HCT116 (cell line): ENCODE measurements at regions not wholly inside any gene's neighbourhood (a gene's known extent, or its start where the extent isn't known, plus 50 kb on each side); places are given as distances from the start of the nearest gene placed in this dataset.

Experiments used
- ATAC-seq: fragments of 200-7000 bp; cut with Tn5 transposase; 2 replicates; pipeline ENCODE4 v1.9.1; 2020; ENCODE audit warnings: mild to moderate bottlenecking, moderate library complexity
- BruUV-seq: library from RNA; stranded (reverse); fragments of 400-500 nt; replicated peaks from 2 replicates; lab custom pipeline; 2021; lab: Mats Ljungman, UMichigan
- CTCF ChIA-PET: fragments of 300-600 bp; sonication (Branson Sonifier 250); formaldehyde crosslinking; loops from one replicate; lab custom pipeline; 2021; ENCODE audit warnings: antibody characterized with exemption; lab: Charles Lee
- POLR2A ChIA-PET: fragments of 300-600, 350-600 bp; sonication (Branson Sonifier 250); formaldehyde crosslinking; loops from one replicate; lab custom pipeline; 2021; ENCODE audit warnings: antibody characterized with exemption; lab: Charles Lee
- RAD21 ChIA-PET, 2 experiments: fragments of 300-600 bp; sonication (Branson Sonifier 250); formaldehyde crosslinking; loops; one replicate each; lab custom pipeline; 2023; ENCODE audit warnings: low total read pairs in 2 of 2; ENCODE audit not compliant: uncharacterized antibody in 2 of 2, unreplicated experiment in 2 of 2, low non-redundant PET in 1 of 2; lab: Charles Lee
- DNase-seq: peaks from one replicate; pipeline ENCODE4 v3.0.0-alpha.2; 2010; ENCODE audit warnings: low read depth, low spot score
- H2AFZ ChIP-seq: fragments of 200-600 bp; shearing (Covaris generic), sonication (generic); 2 replicates; pipeline ENCODE4 v1.6.1; 2017; ENCODE audit warnings: low read depth, mixed run types, mixed read lengths, antibody characterized with exemption, low read length; ENCODE audit not compliant: poor library complexity, severe bottlenecking
- H3K27ac ChIP-seq: 2 replicates; pipeline ENCODE4 v1.5.1; 2012; ENCODE audit warnings: low read depth, low read length
- H3K27me3 ChIP-seq: fragments of 200-600 bp; sonication (generic); 2 replicates; pipeline ENCODE4 v1.6.1; 2016; ENCODE audit warnings: mixed run types, low read length, mixed read lengths; ENCODE audit not compliant: insufficient read depth
- H3K36me3 ChIP-seq, 2 experiments: fragments of 200-500 bp in 1 of 2; fragments of 200-600 bp in 1 of 2; sonication (Bioruptor generic) in 1 of 2; sonication (generic) in 1 of 2; 2 replicates each; pipeline versions ENCODE4 v1.5.1 to v1.6.1; 2014 to 2016; ENCODE audit warnings: low read length in 2 of 2, inconsistent platforms in 1 of 2, mixed read lengths in 1 of 2, mixed run types in 1 of 2; ENCODE audit not compliant: insufficient read depth in 2 of 2, control insufficient read depth in 1 of 2
- H3K4me1 ChIP-seq, 2 experiments: fragments of 200-600 bp in 1 of 2; sonication (generic) in 1 of 2; 2 replicates each; pipeline versions ENCODE4 v1.5.1 to v1.6.1; 2012 to 2017; ENCODE audit warnings: low read length in 2 of 2, inconsistent platforms in 1 of 2, mild to moderate bottlenecking in 1 of 2, mixed read lengths in 1 of 2, mixed run types in 1 of 2, moderate library complexity in 1 of 2; ENCODE audit not compliant: insufficient read depth in 2 of 2, control insufficient read depth in 1 of 2
- H3K4me2 ChIP-seq: fragments of 200-600 bp; sonication (generic); 2 replicates; pipeline ENCODE4 v1.6.1; 2017; ENCODE audit warnings: mixed run types, low read length, mixed read lengths
- H3K4me3 ChIP-seq, 2 experiments: fragments of 200-600 bp in 1 of 2; sonication (generic) in 1 of 2; replicated peaks in 1 of 2; 2 replicates each; pipeline ENCODE4 v1.5.1; 2011 to 2016; ENCODE audit warnings: low read length in 2 of 2, control low read depth in 1 of 2, low read depth in 1 of 2, mild to moderate bottlenecking in 1 of 2, mixed read lengths in 1 of 2, mixed run types in 1 of 2
- H3K79me2 ChIP-seq: fragments of 200-600 bp; sonication (generic); 2 replicates; pipeline ENCODE4 v1.6.1; 2017; ENCODE audit warnings: mild to moderate bottlenecking, mixed run types, low read length, moderate library complexity, mixed read lengths; ENCODE audit not compliant: insufficient read depth
- H3K9ac ChIP-seq: fragments of 200-600 bp; sonication (generic); 2 replicates; pipeline ENCODE4 v1.6.1; 2016; ENCODE audit warnings: low read length, mixed read lengths
- H3K9me2 ChIP-seq: fragments of 200-600 bp; sonication (generic), shearing (Covaris generic); 2 replicates; pipeline ENCODE4 v1.6.1; 2017; ENCODE audit warnings: mixed run types, mild to moderate bottlenecking, moderate library complexity; ENCODE audit not compliant: insufficient read depth
- H3K9me3 ChIP-seq, 2 experiments: fragments of 200-500 bp in 1 of 2; fragments of 200-600 bp in 1 of 2; sonication (Bioruptor generic) in 1 of 2; sonication (generic) in 1 of 2; 2 replicates each; pipeline ENCODE4 v1.6.1; 2014 to 2017; ENCODE audit warnings: low read length in 2 of 2, mixed read lengths in 2 of 2, inconsistent platforms in 1 of 2, low read depth in 1 of 2, mild to moderate bottlenecking in 1 of 2, mixed run types in 1 of 2, moderate library complexity in 1 of 2; ENCODE audit not compliant: control insufficient read depth in 1 of 2, insufficient read depth in 1 of 2
- H4K20me1 ChIP-seq: fragments of 200-600 bp; sonication (generic), shearing (Covaris generic); 2 replicates; pipeline ENCODE4 v1.6.1; 2017; ENCODE audit warnings: mixed run types, mild to moderate bottlenecking, moderate library complexity; ENCODE audit not compliant: insufficient read depth
- CBX3 ChIP-seq: IDR thresholded peaks from 2 replicates; pipeline ENCODE4 v1.6.1; 2012; ENCODE audit warnings: low read depth
- CEBPB ChIP-seq: IDR thresholded peaks from 2 replicates; pipeline ENCODE4 v1.6.1; 2012; ENCODE audit warnings: low read depth
- EGR1 ChIP-seq: IDR thresholded peaks from 2 replicates; pipeline ENCODE4 v1.6.1; 2012; ENCODE audit warnings: low read depth
- ELF1 ChIP-seq: IDR thresholded peaks from 2 replicates; pipeline ENCODE4 v1.6.1; 2012; ENCODE audit warnings: low read depth, borderline replicate concordance
- EZH2phosphoT487 ChIP-seq: fragments of 200-600 bp; IDR thresholded peaks from 2 replicates; pipeline ENCODE4 v1.6.1; 2018; ENCODE audit warnings: antibody characterized with exemption, borderline replicate concordance
- FOSL1 ChIP-seq: IDR thresholded peaks from 2 replicates; pipeline ENCODE4 v1.6.1; 2012; ENCODE audit warnings: low read depth
- POLR2A ChIP-seq: IDR thresholded peaks from 2 replicates; pipeline ENCODE4 v1.7.0; 2011; ENCODE audit warnings: borderline replicate concordance; ENCODE audit not compliant: insufficient read depth, insufficient read length; ENCODE audit errors: extremely low read depth
- POLR2AphosphoS5 ChIP-seq: IDR thresholded peaks from 2 replicates; pipeline ENCODE4 v1.6.1; 2011; ENCODE audit warnings: mild to moderate bottlenecking, low read depth, low read length, moderate library complexity
- RAD21 ChIP-seq: IDR thresholded peaks from 2 replicates; pipeline ENCODE4 v1.6.1; 2012; ENCODE audit warnings: low read depth, mild to moderate bottlenecking
- SIN3A ChIP-seq: IDR thresholded peaks from 2 replicates; pipeline ENCODE4 v1.6.1; 2012; ENCODE audit warnings: low read depth
- SRF ChIP-seq: IDR thresholded peaks from 2 replicates; pipeline ENCODE4 v1.6.1; 2012; ENCODE audit warnings: low read depth
- TCF7L2 ChIP-seq: IDR thresholded peaks from 2 replicates; pipeline ENCODE4 v1.7.0; 2011; ENCODE audit warnings: borderline replicate concordance, inconsistent platforms; ENCODE audit not compliant: insufficient read depth, insufficient read length; ENCODE audit errors: extremely low read depth
- intact Hi-C: fragments of 100-400 bp; cut with micrococcal nuclease; formaldehyde crosslinking; loops from 2 replicates; pipeline ENCODE4 v1.10.0; 2022
- TF ChIP-seq, protein P1 (sequence below): IDR thresholded peaks from 2 replicates; pipeline ENCODE4 v1.6.1; 2011; ENCODE audit warnings: mild to moderate bottlenecking, low read length, moderate library complexity; ENCODE audit not compliant: insufficient replicate concordance; ENCODE audit errors: extremely low read depth
- TF ChIP-seq, protein P2 (sequence below): IDR thresholded peaks from 2 replicates; pipeline ENCODE4 v1.6.1; 2012
- TF ChIP-seq, protein P3 (sequence below): IDR thresholded peaks from 2 replicates; pipeline ENCODE4 v1.6.1; 2012; ENCODE audit warnings: low read depth
- TF ChIP-seq, protein P4 (sequence below): IDR thresholded peaks from 2 replicates; pipeline ENCODE4 v1.6.1; 2012

DNA sequence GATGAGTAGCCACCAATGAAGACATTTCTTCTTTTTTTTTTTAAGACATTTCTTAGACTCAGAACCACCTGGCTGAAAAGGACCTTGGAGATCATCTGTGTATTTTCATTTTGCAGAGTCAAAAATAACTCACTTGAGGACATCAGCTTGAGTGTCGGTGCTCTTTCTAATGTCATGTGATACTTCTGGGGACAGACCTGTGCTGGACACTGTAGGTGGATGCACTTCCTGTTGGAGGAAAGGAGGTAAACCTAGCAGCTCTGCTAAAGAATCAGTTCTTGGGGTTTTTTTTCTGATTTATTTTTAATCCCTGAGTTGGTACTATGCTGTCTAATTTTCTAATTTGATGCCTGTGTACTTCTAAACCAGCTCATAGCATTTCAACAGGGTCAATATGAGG lies 283.9 kb upstream of the CRIM1 start:
- no peak overlapping the region for H3K27ac ChIP-seq
- TF ChIP-seq, protein P1, sequence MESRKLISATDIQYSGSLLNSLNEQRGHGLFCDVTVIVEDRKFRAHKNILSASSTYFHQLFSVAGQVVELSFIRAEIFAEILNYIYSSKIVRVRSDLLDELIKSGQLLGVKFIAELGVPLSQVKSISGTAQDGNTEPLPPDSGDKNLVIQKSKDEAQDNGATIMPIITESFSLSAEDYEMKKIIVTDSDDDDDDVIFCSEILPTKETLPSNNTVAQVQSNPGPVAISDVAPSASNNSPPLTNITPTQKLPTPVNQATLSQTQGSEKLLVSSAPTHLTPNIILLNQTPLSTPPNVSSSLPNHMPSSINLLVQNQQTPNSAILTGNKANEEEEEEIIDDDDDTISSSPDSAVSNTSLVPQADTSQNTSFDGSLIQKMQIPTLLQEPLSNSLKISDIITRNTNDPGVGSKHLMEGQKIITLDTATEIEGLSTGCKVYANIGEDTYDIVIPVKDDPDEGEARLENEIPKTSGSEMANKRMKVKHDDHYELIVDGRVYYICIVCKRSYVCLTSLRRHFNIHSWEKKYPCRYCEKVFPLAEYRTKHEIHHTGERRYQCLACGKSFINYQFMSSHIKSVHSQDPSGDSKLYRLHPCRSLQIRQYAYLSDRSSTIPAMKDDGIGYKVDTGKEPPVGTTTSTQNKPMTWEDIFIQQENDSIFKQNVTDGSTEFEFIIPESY: no peak
- no peak for TF ChIP-seq TCF7L2
- TF ChIP-seq, protein P2, sequence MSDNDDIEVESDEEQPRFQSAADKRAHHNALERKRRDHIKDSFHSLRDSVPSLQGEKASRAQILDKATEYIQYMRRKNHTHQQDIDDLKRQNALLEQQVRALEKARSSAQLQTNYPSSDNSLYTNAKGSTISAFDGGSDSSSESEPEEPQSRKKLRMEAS: no peak
- no peak for TF ChIP-seq FOSL1
- TF ChIP-seq POLR2A: no peak
- TF ChIP-seq, protein P3, sequence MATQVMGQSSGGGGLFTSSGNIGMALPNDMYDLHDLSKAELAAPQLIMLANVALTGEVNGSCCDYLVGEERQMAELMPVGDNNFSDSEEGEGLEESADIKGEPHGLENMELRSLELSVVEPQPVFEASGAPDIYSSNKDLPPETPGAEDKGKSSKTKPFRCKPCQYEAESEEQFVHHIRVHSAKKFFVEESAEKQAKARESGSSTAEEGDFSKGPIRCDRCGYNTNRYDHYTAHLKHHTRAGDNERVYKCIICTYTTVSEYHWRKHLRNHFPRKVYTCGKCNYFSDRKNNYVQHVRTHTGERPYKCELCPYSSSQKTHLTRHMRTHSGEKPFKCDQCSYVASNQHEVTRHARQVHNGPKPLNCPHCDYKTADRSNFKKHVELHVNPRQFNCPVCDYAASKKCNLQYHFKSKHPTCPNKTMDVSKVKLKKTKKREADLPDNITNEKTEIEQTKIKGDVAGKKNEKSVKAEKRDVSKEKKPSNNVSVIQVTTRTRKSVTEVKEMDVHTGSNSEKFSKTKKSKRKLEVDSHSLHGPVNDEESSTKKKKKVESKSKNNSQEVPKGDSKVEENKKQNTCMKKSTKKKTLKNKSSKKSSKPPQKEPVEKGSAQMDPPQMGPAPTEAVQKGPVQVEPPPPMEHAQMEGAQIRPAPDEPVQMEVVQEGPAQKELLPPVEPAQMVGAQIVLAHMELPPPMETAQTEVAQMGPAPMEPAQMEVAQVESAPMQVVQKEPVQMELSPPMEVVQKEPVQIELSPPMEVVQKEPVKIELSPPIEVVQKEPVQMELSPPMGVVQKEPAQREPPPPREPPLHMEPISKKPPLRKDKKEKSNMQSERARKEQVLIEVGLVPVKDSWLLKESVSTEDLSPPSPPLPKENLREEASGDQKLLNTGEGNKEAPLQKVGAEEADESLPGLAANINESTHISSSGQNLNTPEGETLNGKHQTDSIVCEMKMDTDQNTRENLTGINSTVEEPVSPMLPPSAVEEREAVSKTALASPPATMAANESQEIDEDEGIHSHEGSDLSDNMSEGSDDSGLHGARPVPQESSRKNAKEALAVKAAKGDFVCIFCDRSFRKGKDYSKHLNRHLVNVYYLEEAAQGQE: no peak
- TF ChIP-seq POLR2AphosphoS5: no peak
- no peak for TF ChIP-seq SRF
- TF ChIP-seq RAD21: no peak
- no peak for TF ChIP-seq ELF1
- TF ChIP-seq CBX3: no peak
- no peak for TF ChIP-seq CEBPB
- no peak for TF ChIP-seq SIN3A
- TF ChIP-seq EZH2phosphoT487: no peak
- TF ChIP-seq, protein P4, sequence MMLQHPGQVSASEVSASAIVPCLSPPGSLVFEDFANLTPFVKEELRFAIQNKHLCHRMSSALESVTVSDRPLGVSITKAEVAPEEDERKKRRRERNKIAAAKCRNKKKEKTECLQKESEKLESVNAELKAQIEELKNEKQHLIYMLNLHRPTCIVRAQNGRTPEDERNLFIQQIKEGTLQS: no peak
- TF ChIP-seq EGR1: no peak
- TF ChIP-seq, all 23 proteins: peak for 0
- no peaks in the 10 kb centered on the region for H3K9me2 ChIP-seq
- BruUV-seq: no TSS peak
- no peaks in the 10 kb centered on the region for H3K36me3 ChIP-seq
- no peak overlapping the region for H3K9ac ChIP-seq
- no peaks in the 10 kb centered on the region for H3K9me3 ChIP-seq
- no peak for DNase-seq
- H4K20me1 ChIP-seq: no peaks in the 10 kb centered on the region
- intact Hi-C loops: no loop called here
- H3K79me2 ChIP-seq: no peaks in the 10 kb centered on the region
- no peak for ATAC-seq
- POLR2A ChIA-PET: no interaction called here
- no peak overlapping the region for H2AFZ ChIP-seq
- H3K27me3 ChIP-seq: 0 out of 2 replicates have a peak, but pooled peaks cover 5% of the 10 kb centered on the region
- H3K4me2 ChIP-seq: no peak overlapping the region
- H3K4me1 ChIP-seq: no peaks in the 10 kb centered on the region
- RAD21 ChIA-PET: no interaction called here
- CTCF ChIA-PET: no interaction called here
- no peak overlapping the region for H3K4me3 ChIP-seq
